ENCODE measurements at regions not wholly inside any gene's neighbourhood (a gene's known extent, or its start where the extent isn't known, plus 50 kb on each side); places are given as distances from the start of the nearest gene placed in this dataset.
A peak's percentile ranks its signal among the peaks of the same experiment; 100 is the strongest.

DNA sequence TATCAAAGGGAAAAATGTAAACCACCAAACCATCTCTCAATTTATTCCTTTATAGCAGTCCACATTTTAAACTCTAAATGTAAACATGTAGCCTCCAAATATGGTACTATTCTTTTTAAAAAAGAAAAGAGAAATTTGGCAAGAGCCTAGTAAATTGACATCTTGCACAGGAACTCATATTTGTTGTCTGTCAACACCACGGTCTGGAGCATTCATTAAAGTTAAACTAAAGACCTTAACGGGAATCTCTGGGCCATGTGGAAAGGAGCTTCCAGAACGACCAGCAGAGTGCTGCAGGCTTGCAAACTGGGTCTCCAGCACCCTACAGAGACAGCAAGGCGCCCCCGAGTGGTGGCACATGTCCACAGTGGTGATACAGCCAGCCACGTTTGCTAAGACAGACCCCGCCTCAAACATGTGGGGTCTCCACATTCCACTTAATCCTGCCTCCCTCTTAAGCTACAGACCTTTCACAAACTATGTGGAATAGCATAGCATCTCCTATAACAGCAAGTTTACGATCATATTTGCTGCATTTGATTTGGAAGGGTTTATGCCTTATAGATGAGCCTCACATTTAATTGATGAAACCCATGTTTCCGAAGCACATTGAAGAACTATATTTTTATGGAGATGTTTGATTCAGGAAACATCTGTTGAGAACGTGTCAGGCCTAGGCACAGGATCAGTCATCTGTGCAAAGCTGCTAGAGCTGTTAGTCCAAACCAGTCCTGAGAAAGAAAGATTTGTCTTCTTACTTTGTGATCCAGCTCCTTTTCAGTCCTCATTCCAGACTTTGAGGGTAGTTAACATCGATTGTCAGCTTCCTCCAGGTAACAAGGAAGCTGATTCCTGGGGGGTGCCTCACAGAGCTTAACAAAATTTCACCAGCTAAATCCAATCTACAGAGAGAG, 96.4 kb upstream of the BACE2 start:
- TF ChIP-seq CTCF (IDR thresholded peaks at IDR 0.05; ENCODE audit: low read depth, low read length), result peak; percentile 10
- DNase-seq (ENCODE audit: low read depth, low spot score), result no peak
- in situ Hi-C loops (cut with HindIII; ENCODE audit: low sequenced_read_pairs), result no loop called here
- H3K4me3 ChIP-seq (ENCODE audit: low read depth, low read length), result no peak overlapping the region

GRCh38 chr21:41073558-41073957, 94.4 kb upstream of the BACE2 start:
- no peak overlapping the region for H3K4me3 ChIP-seq (ENCODE audit: low read depth, low read length)
- no peak for DNase-seq (ENCODE audit: low read depth, low spot score)
- TF ChIP-seq CTCF (IDR thresholded peaks at IDR 0.05; ENCODE audit: low read depth, low read length), result no peak
- in situ Hi-C loops (cut with HindIII; ENCODE audit: low sequenced_read_pairs), result no loop called here

GRCh38 chr21:41074396-41075184, 93.4 kb upstream of the BACE2 start:
- no peak for DNase-seq (ENCODE audit: low read depth, low spot score)
- H3K4me3 ChIP-seq (ENCODE audit: low read depth, low read length), result no peak overlapping the region
- no peak for TF ChIP-seq CTCF (IDR thresholded peaks at IDR 0.05; ENCODE audit: low read depth, low read length)
- in situ Hi-C loops (cut with HindIII; ENCODE audit: low sequenced_read_pairs), result no loop called here

DNA sequence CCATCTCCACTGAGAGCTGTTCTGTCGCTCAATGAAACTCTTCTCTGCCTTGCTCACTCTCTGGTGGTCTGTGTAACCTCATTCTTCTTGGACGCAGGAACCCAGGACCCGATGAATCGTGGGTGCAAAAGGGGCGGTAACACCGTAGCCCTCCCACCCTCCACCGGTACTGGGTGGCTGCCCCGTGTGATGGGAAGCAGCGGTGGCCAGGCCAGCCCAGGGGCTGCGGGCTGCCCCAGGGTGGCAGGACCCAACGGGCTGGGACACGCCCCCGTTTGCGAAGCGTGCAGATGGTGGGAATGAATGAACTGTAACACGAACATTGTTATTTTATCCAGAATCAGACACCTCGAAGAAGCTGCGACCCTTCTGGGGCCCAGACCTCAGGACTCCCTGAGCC, 92.3 kb upstream of the BACE2 start:
- no peak overlapping the region for H3K4me3 ChIP-seq (ENCODE audit: low read depth, low read length)
- TF ChIP-seq CTCF (IDR thresholded peaks at IDR 0.05; ENCODE audit: low read depth, low read length), result no peak
- no peak for DNase-seq (ENCODE audit: low read depth, low spot score)
- in situ Hi-C loops (cut with HindIII; ENCODE audit: low sequenced_read_pairs), result no loop called here

DNA sequence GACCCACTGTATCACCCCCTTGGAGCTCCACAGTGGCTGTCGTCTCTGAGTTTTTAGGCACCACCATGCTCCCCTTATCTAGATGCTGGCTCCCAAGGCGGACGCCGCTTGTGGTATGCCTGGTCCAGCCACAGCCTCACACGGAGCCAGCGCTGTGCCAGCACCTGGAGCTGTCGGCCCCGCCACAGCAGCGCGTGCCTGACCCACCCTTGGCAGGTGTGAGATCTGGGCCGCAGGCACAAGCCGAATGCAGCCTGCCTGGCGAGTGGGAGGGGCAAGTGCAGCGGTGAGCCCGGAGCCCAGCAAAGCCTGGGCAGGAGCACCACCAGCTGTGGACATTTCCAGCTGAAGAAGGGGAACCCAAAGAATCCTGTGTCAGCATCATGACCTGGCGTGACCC, 91.9 kb upstream of the BACE2 start:
- in situ Hi-C loops (cut with HindIII; ENCODE audit: low sequenced_read_pairs), result no loop called here
- DNase-seq (ENCODE audit: low read depth, low spot score), result no peak
- TF ChIP-seq CTCF (IDR thresholded peaks at IDR 0.05; ENCODE audit: low read depth, low read length), result no peak
- H3K4me3 ChIP-seq (ENCODE audit: low read depth, low read length), result no peak overlapping the region

- TF ChIP-seq CTCF (IDR thresholded peaks at IDR 0.05; ENCODE audit: low read depth, low read length), result no peak
- no peak overlapping the region for H3K4me3 ChIP-seq (ENCODE audit: low read depth, low read length)
- DNase-seq (ENCODE audit: low read depth, low spot score), result no peak
- in situ Hi-C loops (cut with HindIII; ENCODE audit: low sequenced_read_pairs), result no loop called here
Observed at GRCh38 chr21:41079159-41079558, 88.8 kb upstream of the BACE2 start.
